HAP-1 (cell line): ENCODE measurements at regions not wholly inside any gene's neighbourhood (a gene's known extent, or its start where the extent isn't known, plus 50 kb on each side); places are given as distances from the start of the nearest gene placed in this dataset.

Experiments
- DNase-seq, 2 experiments: peaks; one replicate each; pipeline ENCODE4 v3.0.0-alpha.2; 2016 to 2020; ENCODE audit warnings: low spot score in 2 of 2
- H3K27me3 ChIP-seq: fragments of 250-450 bp; sonication (Bioruptor Pico); 2 replicates; pipeline ENCODE4 v1.5.1; 2020; ENCODE audit warnings: low read depth, mild to moderate bottlenecking, moderate library complexity
- H3K36me3 ChIP-seq: fragments of 250-450 bp; sonication (Bioruptor Pico); replicated peaks from 2 replicates; pipeline ENCODE4 v1.5.1; 2020; ENCODE audit warnings: mild to moderate bottlenecking
- H3K4me1 ChIP-seq: fragments of 250-450 bp; sonication (Bioruptor Pico); 2 replicates; pipeline ENCODE4 v1.5.1; 2020; ENCODE audit warnings: mild to moderate bottlenecking
- H3K4me3 ChIP-seq: fragments of 250-450 bp; sonication (Bioruptor Pico); 2 replicates; pipeline ENCODE4 v1.5.1; 2020; ENCODE audit warnings: mild to moderate bottlenecking, moderate library complexity
- H3K9me3 ChIP-seq: fragments of 250-450 bp; sonication (Bioruptor Pico); 2 replicates; pipeline ENCODE4 v1.5.1; 2020; ENCODE audit warnings: mild to moderate bottlenecking, moderate library complexity
- in situ Hi-C: fragments of 300-500 bp; cut with MboI; formaldehyde crosslinking; loops from 3 replicates; pipeline ENCODE4 v1.14.3; 2020; ENCODE audit warnings: low sequenced_read_pairs, inconsistent platforms, mixed read lengths

DNA sequence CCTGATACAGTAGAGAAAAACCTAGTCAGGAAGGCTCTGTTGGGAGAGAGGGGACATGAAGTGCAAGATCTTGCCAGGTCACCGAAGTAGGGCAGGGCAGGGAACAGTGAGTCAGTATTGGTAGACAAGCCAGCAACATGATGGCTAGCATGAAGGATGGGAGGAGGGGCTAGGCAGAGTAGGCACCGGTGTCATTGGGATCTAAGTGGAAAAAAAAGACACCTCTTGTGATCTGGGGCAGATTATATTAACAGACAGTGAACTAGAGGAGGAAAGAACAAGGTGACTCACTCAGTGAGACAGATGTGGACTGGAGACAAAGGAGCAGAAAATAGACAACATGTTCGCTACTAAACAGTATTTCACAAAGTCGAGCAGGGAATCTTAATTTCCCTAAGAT is 149.2 kb upstream of the SLC24A5 start:
- H3K36me3 ChIP-seq: no peaks in the 10 kb centered on the region
- H3K9me3 ChIP-seq: no peaks in the 10 kb centered on the region
- H3K4me3 ChIP-seq: no peak overlapping the region
- in situ Hi-C loops: no loop called here
- no peak for DNase-seq
- peaks cover 9% of the 10 kb centered on the region for H3K27me3 ChIP-seq
- H3K4me1 ChIP-seq: no peaks in the 10 kb centered on the region

DNA sequence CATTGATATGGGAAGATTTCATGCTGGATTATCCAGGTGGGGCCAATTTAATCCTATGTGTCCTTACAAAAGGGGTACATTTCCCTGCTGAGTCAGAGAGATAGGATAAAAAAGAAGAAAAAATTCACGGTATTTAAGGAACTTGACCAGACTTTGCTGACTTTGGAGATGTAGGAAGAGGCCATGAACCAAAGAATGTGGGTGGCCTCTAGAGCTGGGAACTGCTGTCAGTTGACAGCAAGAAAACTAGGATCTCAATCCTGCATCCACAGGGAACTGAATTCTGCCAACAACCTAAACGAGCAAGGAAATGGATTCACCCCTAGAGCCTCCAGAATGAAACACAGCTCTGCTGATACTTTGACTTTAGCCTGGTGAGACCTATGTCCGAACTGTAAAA is 148.1 kb upstream of the SLC24A5 start:
- peaks cover 9% of the 10 kb centered on the region for H3K27me3 ChIP-seq
- DNase-seq: no peak
- in situ Hi-C loops: no loop called here
- H3K4me3 ChIP-seq: no peak overlapping the region
- H3K9me3 ChIP-seq: no peaks in the 10 kb centered on the region
- H3K4me1 ChIP-seq: no peaks in the 10 kb centered on the region
- no peaks in the 10 kb centered on the region for H3K36me3 ChIP-seq

DNA sequence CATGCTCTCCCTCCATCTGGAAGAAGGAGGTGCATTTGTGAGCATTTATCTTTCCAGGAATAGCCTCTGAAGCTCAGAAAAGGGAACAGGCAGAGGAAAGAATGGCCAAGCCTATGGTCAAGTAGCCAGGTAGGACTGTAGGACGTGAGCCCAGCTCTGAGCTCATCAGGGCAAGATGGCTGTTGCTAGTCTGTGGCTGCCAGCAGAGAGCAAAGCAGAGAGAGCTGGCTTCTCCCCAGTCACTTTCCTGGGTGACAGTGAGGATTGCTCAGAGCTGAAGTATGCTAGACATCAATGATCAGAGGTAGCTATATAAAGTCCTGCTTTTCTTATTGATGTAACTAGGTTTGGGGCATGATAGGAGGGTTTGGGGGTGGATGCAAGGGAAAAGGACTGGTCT is 146.1 kb upstream of the SLC24A5 start:
- Histone ChIP-seq H3K4me3 (no peak overlapping the region), H3K27me3 (peaks cover 6% of the 10 kb centered on the region), H3K4me1 (no peaks in the 10 kb centered on the region), H3K9me3 (no peaks in the 10 kb centered on the region), H3K36me3 (no peaks in the 10 kb centered on the region)
- DNase-seq: no peak
- in situ Hi-C loops: loop anchor here (25.0 kb wide), 1 partner anchor 262 kb away; the partner anchor contains the start of gene SEMA6D

- peak in 1 of 2 experiments; percentile 36 for DNase-seq
- no peaks in the 10 kb centered on the region for H3K4me1 ChIP-seq
- H3K4me3 ChIP-seq: no peak overlapping the region
- in situ Hi-C loops: loop anchor here (25.0 kb wide), 1 partner anchor 263 kb away; the partner anchor contains the start of gene SEMA6D
- H3K27me3 ChIP-seq: peaks cover 6% of the 10 kb centered on the region
- H3K36me3 ChIP-seq: no peaks in the 10 kb centered on the region
- H3K9me3 ChIP-seq: no peaks in the 10 kb centered on the region
These were observed 145.4 kb upstream of the SLC24A5 start for GRCh38 chr15:47975427-47975826.

- Histone ChIP-seq H3K36me3 (no peaks in the 10 kb centered on the region), H3K4me1 (no peaks in the 10 kb centered on the region), H3K4me3 (no peak overlapping the region), H3K27me3 (peaks cover 2% of the 10 kb centered on the region; the same call in 1 of the 2 replicates), H3K9me3 (no peaks in the 10 kb centered on the region)
- peak in 1 of 2 experiments; percentile 41 for DNase-seq
- in situ Hi-C loops: loop anchor here (25.0 kb wide), 1 partner anchor 271 kb away; the partner anchor contains the start of gene SEMA6D
These were observed 137.3 kb upstream of the SLC24A5 start for GRCh38 chr15:47983533-47983932.

DNA sequence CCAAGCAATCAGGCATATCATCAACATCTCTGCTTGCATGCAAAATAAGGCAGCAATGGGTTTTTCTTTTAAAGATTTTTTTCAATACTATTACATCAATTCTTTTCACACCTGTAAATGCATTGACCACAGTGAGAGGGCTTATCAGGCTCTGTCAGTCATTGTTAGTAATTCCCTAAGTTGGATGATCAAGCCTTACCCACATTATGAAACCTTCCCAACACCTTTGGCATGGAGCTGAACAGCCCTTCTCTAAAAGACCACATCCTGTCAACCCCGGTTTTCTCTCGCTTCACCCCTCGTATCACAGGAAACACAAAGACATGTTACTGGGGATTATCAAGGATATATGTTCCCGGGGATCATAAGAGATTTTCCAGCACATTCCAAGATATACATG is 135.2 kb upstream of the SLC24A5 start:
- Histone ChIP-seq H3K4me3 (no peak overlapping the region), H3K36me3 (no peaks in the 10 kb centered on the region), H3K27me3 (peaks cover 2% of the 10 kb centered on the region; the same call in 1 of the 2 replicates), H3K4me1 (no peaks in the 10 kb centered on the region), H3K9me3 (no peaks in the 10 kb centered on the region)
- no peak for DNase-seq
- in situ Hi-C loops: loop anchor here (25.0 kb wide), 1 partner anchor 273 kb away; the partner anchor contains the start of gene SEMA6D

DNA sequence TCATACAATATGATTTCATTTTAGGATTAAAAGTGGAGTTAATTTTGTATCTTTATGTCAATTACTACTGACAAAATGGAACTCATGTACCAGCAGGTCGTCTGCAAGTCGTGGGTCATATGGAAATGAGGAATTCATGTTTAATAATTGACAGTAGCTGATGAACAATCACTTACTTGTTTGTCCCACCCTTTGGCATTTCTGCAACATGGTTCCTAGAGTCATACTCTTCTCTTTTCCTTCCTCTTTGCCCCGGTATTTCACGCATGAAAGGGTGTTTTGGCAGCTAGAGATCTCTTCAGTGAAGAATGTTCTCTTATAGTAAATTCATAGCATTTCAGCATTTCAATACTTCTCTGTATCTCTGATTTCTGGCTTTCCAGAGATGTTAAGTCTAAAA is 133.3 kb upstream of the SLC24A5 start:
- in situ Hi-C loops: loop anchor here (25.0 kb wide), 1 partner anchor 275 kb away; the partner anchor contains the start of gene SEMA6D

GRCh38 chr15:47987908-47988532 is 132.8 kb upstream of the SLC24A5 start:
- Histone ChIP-seq H3K4me3 (no peak overlapping the region), H3K36me3 (no peaks in the 10 kb centered on the region), H3K27me3 (no peaks in the 10 kb centered on the region; the same call in 1 of the 2 replicates), H3K4me1 (no peaks in the 10 kb centered on the region), H3K9me3 (no peaks in the 10 kb centered on the region)
- peak; percentile 45 to 70 for DNase-seq
- in situ Hi-C loops: loop anchor here (25.0 kb wide), 1 partner anchor 276 kb away; the partner anchor contains the start of gene SEMA6D

More for the DNA sequence above, 133.3 kb upstream of the SLC24A5 start:
- no peaks in the 10 kb centered on the region for H3K4me1 ChIP-seq
- no peak for DNase-seq
- no peaks in the 10 kb centered on the region; the same call in 1 of the 2 replicates for H3K27me3 ChIP-seq
- no peak overlapping the region for H3K4me3 ChIP-seq
- no peaks in the 10 kb centered on the region for H3K9me3 ChIP-seq
- no peaks in the 10 kb centered on the region for H3K36me3 ChIP-seq

DNA sequence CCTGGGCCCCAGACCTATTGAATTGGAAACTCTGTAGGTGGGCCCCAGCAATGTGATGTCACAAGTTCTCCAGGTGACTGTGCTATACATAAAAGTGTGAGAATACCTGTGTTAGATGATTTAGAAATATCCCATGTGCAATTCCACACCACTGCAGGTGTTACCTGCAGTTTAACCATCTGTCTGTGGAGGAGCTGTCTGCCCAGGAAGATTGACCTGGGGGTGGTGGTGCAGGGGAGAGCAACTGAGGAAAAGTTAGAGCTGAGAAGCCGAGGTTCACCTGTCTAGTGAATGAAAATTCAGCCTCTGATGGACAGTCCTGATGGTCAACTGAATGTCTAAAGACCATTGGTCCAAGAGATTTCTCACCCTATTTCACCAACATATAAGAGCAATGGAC is 132.2 kb upstream of the SLC24A5 start:
- in situ Hi-C loops: loop anchor here (25.0 kb wide), 1 partner anchor 276 kb away; the partner anchor contains the start of gene SEMA6D

GRCh38 chr15:47990821-47991220 is 130.0 kb upstream of the SLC24A5 start:
- no peaks in the 10 kb centered on the region for H3K9me3 ChIP-seq
- H3K27me3 ChIP-seq: no peaks in the 10 kb centered on the region; the same call in 1 of the 2 replicates
- H3K36me3 ChIP-seq: no peaks in the 10 kb centered on the region
- no peak for DNase-seq
- in situ Hi-C loops: loop anchor here (25.0 kb wide), 1 partner anchor 279 kb away; the partner anchor contains the start of gene SEMA6D
- H3K4me3 ChIP-seq: no peak overlapping the region
- H3K4me1 ChIP-seq: no peaks in the 10 kb centered on the region

More for the DNA sequence above, 132.2 kb upstream of the SLC24A5 start:
- Histone ChIP-seq H3K27me3 (no peaks in the 10 kb centered on the region; the same call in 1 of the 2 replicates), H3K9me3 (no peaks in the 10 kb centered on the region), H3K36me3 (no peaks in the 10 kb centered on the region), H3K4me1 (no peaks in the 10 kb centered on the region), H3K4me3 (no peak overlapping the region)
- DNase-seq: no peak

GRCh38 chr15:47991357-47991756 is 129.4 kb upstream of the SLC24A5 start:
- no peak overlapping the region for H3K4me3 ChIP-seq
- H3K4me1 ChIP-seq: no peaks in the 10 kb centered on the region
- no peak for DNase-seq
- no peaks in the 10 kb centered on the region; the same call in 1 of the 2 replicates for H3K27me3 ChIP-seq
- in situ Hi-C loops: loop anchor here (25.0 kb wide), 1 partner anchor 279 kb away; the partner anchor contains the start of gene SEMA6D
- H3K36me3 ChIP-seq: no peaks in the 10 kb centered on the region
- H3K9me3 ChIP-seq: no peaks in the 10 kb centered on the region

- in situ Hi-C loops: loop anchor here (25.0 kb wide), 1 partner anchor 281 kb away; the partner anchor contains the start of gene SEMA6D
These were observed 127.7 kb upstream of the SLC24A5 start for GRCh38 chr15:47993051-47993450.

DNA sequence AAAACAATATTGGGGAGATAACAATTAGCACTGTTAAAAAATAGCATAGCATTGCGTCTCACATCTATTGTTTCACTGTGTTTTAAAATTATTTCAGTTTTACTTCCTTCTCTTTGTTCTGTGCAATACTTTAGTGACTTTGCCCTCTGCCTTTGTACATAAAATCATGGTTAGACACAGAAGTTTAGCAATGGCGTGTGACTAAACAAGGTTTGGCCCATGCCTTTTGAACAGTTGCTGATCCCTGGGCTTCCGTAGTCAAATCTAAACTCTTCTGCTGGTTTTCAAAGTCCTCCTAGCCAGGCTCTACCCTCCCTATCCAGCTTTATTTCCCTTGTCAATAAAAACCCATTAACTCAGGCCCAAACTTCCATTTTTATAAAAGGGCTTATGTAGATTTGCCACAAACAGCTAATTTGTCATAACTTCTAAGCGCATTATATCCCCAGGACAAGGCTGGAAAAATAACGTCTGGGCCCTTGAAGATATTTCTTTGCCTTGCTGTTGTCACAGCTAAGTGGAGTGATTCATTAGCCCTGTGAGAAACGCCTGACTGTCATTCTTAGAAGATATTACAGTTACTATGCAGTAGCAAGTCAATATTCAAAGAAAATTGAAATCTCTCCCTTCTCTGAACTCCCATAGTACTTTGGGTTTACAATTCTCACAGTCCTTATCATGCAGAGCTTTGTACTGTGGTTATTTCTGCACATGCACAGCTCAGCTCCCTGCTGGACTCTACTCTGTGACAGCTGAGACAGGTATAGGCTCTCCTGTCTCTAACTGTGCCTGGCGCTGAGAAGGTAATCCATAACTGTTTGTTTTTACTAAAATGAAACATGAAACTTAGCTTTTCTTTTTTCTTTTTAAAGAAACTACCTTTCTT is 123.4 kb upstream of the SLC24A5 start:
- Histone ChIP-seq H3K27me3 (no peaks in the 10 kb centered on the region), H3K9me3 (no peaks in the 10 kb centered on the region), H3K4me3 (no peak overlapping the region), H3K4me1 (no peaks in the 10 kb centered on the region), H3K36me3 (no peaks in the 10 kb centered on the region)
- in situ Hi-C loops: loop anchor here (25.0 kb wide), 1 partner anchor 285 kb away; the partner anchor contains the start of gene SEMA6D
- no peak for DNase-seq

More at GRCh38 chr15:47993051-47993450, 127.7 kb upstream of the SLC24A5 start:
- Histone ChIP-seq H3K36me3 (no peaks in the 10 kb centered on the region), H3K4me1 (no peaks in the 10 kb centered on the region), H3K27me3 (no peaks in the 10 kb centered on the region), H3K4me3 (no peak overlapping the region), H3K9me3 (no peaks in the 10 kb centered on the region)
- no peak for DNase-seq
